ENCODE measurements at regions not wholly inside any gene's neighbourhood (a gene's known extent, or its start where the extent isn't known, plus 50 kb on each side); places are given as distances from the start of the nearest gene placed in this dataset.
"Not testable (repeated sequence)": the region's sequence is repeated elsewhere in the genome, so short reads cannot be mapped to it uniquely, and the experiment has no call there.

GRCh38 chr9:10873999-10874398 is 261.2 kb upstream of the PTPRD start:
- no peak for DNase-seq
- no peak overlapping the region for H3K4me3 Mint-ChIP-seq
- CTCF ChIA-PET, result no interaction called here
- H3K36me3 Mint-ChIP-seq, result no peaks in the 10 kb centered on the region
- peaks cover 16% of the 10 kb centered on the region for H3K9me3 Mint-ChIP-seq
- H3K27ac Mint-ChIP-seq, result no peak overlapping the region
- no peaks in the 10 kb centered on the region for H3K4me1 Mint-ChIP-seq
- H3K27me3 Mint-ChIP-seq, result no peaks in the 10 kb centered on the region

GRCh38 chr9:10875752-10876151 is 262.9 kb upstream of the PTPRD start:
- no peaks in the 10 kb centered on the region for H3K27me3 Mint-ChIP-seq
- H3K9me3 Mint-ChIP-seq, result peaks cover 14% of the 10 kb centered on the region
- H3K4me1 Mint-ChIP-seq, result no peaks in the 10 kb centered on the region
- DNase-seq, result no peak
- no peak overlapping the region for H3K27ac Mint-ChIP-seq
- CTCF ChIA-PET, result no interaction called here
- no peaks in the 10 kb centered on the region for H3K36me3 Mint-ChIP-seq
- H3K4me3 Mint-ChIP-seq, result no peak overlapping the region

- CTCF ChIA-PET, result no interaction called here
- no peaks in the 10 kb centered on the region for H3K4me1 Mint-ChIP-seq
- DNase-seq, result no peak
- no peak overlapping the region for H3K27ac Mint-ChIP-seq
- no peak overlapping the region for H3K4me3 Mint-ChIP-seq
- H3K9me3 Mint-ChIP-seq, result peaks cover 14% of the 10 kb centered on the region
- no peaks in the 10 kb centered on the region for H3K36me3 Mint-ChIP-seq
- no peaks in the 10 kb centered on the region for H3K27me3 Mint-ChIP-seq
These were observed 263.5 kb upstream of the PTPRD start for GRCh38 chr9:10876333-10876732.

- H3K4me1 Mint-ChIP-seq, H3K36me3 Mint-ChIP-seq, DNase-seq, CTCF ChIA-PET, H3K27me3 Mint-ChIP-seq, H3K27ac Mint-ChIP-seq, H3K4me3 Mint-ChIP-seq: not testable (repeated sequence)
- H3K9me3 Mint-ChIP-seq, result peaks cover 15% of the 10 kb centered on the region
These were observed 277.5 kb upstream of the PTPRD start for GRCh38 chr9:10890266-10890665.

- Mint-ChIP-seq H3K36me3 (no peaks in the 10 kb centered on the region), H3K27ac (no peak overlapping the region), H3K4me3 (no peak overlapping the region), H3K27me3 (no peaks in the 10 kb centered on the region), H3K9me3 (peaks cover 12% of the 10 kb centered on the region), H3K4me1 (no peaks in the 10 kb centered on the region)
- CTCF ChIA-PET, result no interaction called here
- no peak for DNase-seq
These were observed 286.7 kb upstream of the PTPRD start for GRCh38 chr9:10899509-10899908.

- no peaks in the 10 kb centered on the region for H3K4me1 Mint-ChIP-seq
- no peak overlapping the region for H3K4me3 Mint-ChIP-seq
- no peak for DNase-seq
- H3K27me3 Mint-ChIP-seq, result no peaks in the 10 kb centered on the region
- no peak overlapping the region for H3K27ac Mint-ChIP-seq
- H3K36me3 Mint-ChIP-seq, result no peaks in the 10 kb centered on the region
- CTCF ChIA-PET, result no interaction called here
- H3K9me3 Mint-ChIP-seq, result peaks cover 9% of the 10 kb centered on the region
These were observed 291.2 kb upstream of the PTPRD start for GRCh38 chr9:10903969-10904368.

- no peaks in the 10 kb centered on the region for H3K27me3 Mint-ChIP-seq
- no peak overlapping the region for H3K27ac Mint-ChIP-seq
- CTCF ChIA-PET, result no interaction called here
- no peaks in the 10 kb centered on the region for H3K4me1 Mint-ChIP-seq
- no peak for DNase-seq
- H3K4me3 Mint-ChIP-seq, result no peak overlapping the region
- H3K36me3 Mint-ChIP-seq, result no peaks in the 10 kb centered on the region
- peaks cover 17% of the 10 kb centered on the region for H3K9me3 Mint-ChIP-seq
These were observed 298.0 kb upstream of the PTPRD start for GRCh38 chr9:10910779-10911178.

- H3K27ac Mint-ChIP-seq, result no peak overlapping the region
- DNase-seq, result no peak
- CTCF ChIA-PET, result interaction anchor here (0.5 kb wide), 1 partner anchor 150 kb away, joined by 3 read pairs; no protein-coding TSS in a partner anchor
- no peaks in the 10 kb centered on the region for H3K4me1 Mint-ChIP-seq
- H3K9me3 Mint-ChIP-seq, result peaks cover 14% of the 10 kb centered on the region
- H3K36me3 Mint-ChIP-seq, result no peaks in the 10 kb centered on the region
- no peaks in the 10 kb centered on the region for H3K27me3 Mint-ChIP-seq
- no peak overlapping the region for H3K4me3 Mint-ChIP-seq
These were observed 298.6 kb upstream of the PTPRD start for GRCh38 chr9:10911373-10911772.

- CTCF ChIA-PET, result interaction anchor here (1.1 kb wide), 1 partner anchor 14 kb away, joined by 3 read pairs; no protein-coding TSS in a partner anchor
These were observed 304.2 kb upstream of the PTPRD start for GRCh38 chr9:10917001-10917400.

GRCh38 chr9:10921671-10922070 is 308.9 kb upstream of the PTPRD start:
- no peaks in the 10 kb centered on the region for H3K27me3 Mint-ChIP-seq
- no peak overlapping the region for H3K4me3 Mint-ChIP-seq
- no peak for DNase-seq
- no peak overlapping the region for H3K27ac Mint-ChIP-seq
- no peaks in the 10 kb centered on the region for H3K36me3 Mint-ChIP-seq
- H3K9me3 Mint-ChIP-seq, result peaks cover 20% of the 10 kb centered on the region
- CTCF ChIA-PET, result no interaction called here
- H3K4me1 Mint-ChIP-seq, result no peaks in the 10 kb centered on the region

More at GRCh38 chr9:10917001-10917400, 304.2 kb upstream of the PTPRD start:
- peaks cover 13% of the 10 kb centered on the region for H3K9me3 Mint-ChIP-seq
- H3K4me3 Mint-ChIP-seq, result no peak overlapping the region
- no peaks in the 10 kb centered on the region for H3K4me1 Mint-ChIP-seq
- no peak overlapping the region for H3K27ac Mint-ChIP-seq
- no peaks in the 10 kb centered on the region for H3K27me3 Mint-ChIP-seq
- no peaks in the 10 kb centered on the region for H3K36me3 Mint-ChIP-seq
- no peak for DNase-seq

GRCh38 chr9:10925896-10926295 is 313.1 kb upstream of the PTPRD start:
- DNase-seq, result no peak
- H3K27ac Mint-ChIP-seq, result no peak overlapping the region
- no peaks in the 10 kb centered on the region for H3K27me3 Mint-ChIP-seq
- no peak overlapping the region for H3K4me3 Mint-ChIP-seq
- no peaks in the 10 kb centered on the region for H3K36me3 Mint-ChIP-seq
- no peaks in the 10 kb centered on the region for H3K4me1 Mint-ChIP-seq
- CTCF ChIA-PET, result no interaction called here
- H3K9me3 Mint-ChIP-seq, result peaks cover 16% of the 10 kb centered on the region

- Mint-ChIP-seq H3K4me3 (no peak overlapping the region), H3K9me3 (peaks cover 6% of the 10 kb centered on the region), H3K27ac (no peak overlapping the region), H3K36me3 (no peaks in the 10 kb centered on the region), H3K27me3 (no peaks in the 10 kb centered on the region), H3K4me1 (no peaks in the 10 kb centered on the region)
- CTCF ChIA-PET, result no interaction called here
- no peak for DNase-seq
These were observed 315.6 kb upstream of the PTPRD start for GRCh38 chr9:10928372-10928771.

- no peaks in the 10 kb centered on the region for H3K4me1 Mint-ChIP-seq
These were observed 317.3 kb upstream of the PTPRD start for GRCh38 chr9:10930081-10930480.

GRCh38 chr9:10946676-10947410 is 334.0 kb upstream of the PTPRD start:
- H3K27me3 Mint-ChIP-seq, result no peaks in the 10 kb centered on the region
- H3K4me3 Mint-ChIP-seq, result no peak overlapping the region
- no peak for DNase-seq
- H3K36me3 Mint-ChIP-seq, result no peaks in the 10 kb centered on the region
- CTCF ChIA-PET, result no interaction called here
- H3K27ac Mint-ChIP-seq, result no peak overlapping the region
- no peaks in the 10 kb centered on the region for H3K4me1 Mint-ChIP-seq
- peaks cover 15% of the 10 kb centered on the region for H3K9me3 Mint-ChIP-seq

More at GRCh38 chr9:10930081-10930480, 317.3 kb upstream of the PTPRD start:
- Mint-ChIP-seq H3K4me3 (no peak overlapping the region), H3K27ac (no peak overlapping the region), H3K27me3 (no peaks in the 10 kb centered on the region), H3K36me3 (no peaks in the 10 kb centered on the region), H3K9me3 (peaks cover 3% of the 10 kb centered on the region)
- no peak for DNase-seq
- CTCF ChIA-PET, result no interaction called here

- no peak for DNase-seq
- H3K27me3 Mint-ChIP-seq, result no peaks in the 10 kb centered on the region
- H3K36me3 Mint-ChIP-seq, result no peaks in the 10 kb centered on the region
- peaks cover 23% of the 10 kb centered on the region for H3K9me3 Mint-ChIP-seq
- H3K27ac Mint-ChIP-seq, result no peak overlapping the region
- H3K4me3 Mint-ChIP-seq, result no peak overlapping the region
- no peaks in the 10 kb centered on the region for H3K4me1 Mint-ChIP-seq
- CTCF ChIA-PET, result no interaction called here
These were observed 345.1 kb upstream of the PTPRD start for GRCh38 chr9:10957878-10958277.

Data from activated naive CD4-positive, alpha-beta T cell treated with anti-CD3 and anti-CD28 coated beads, Interleukin-2, amount 10 ng/mL, durations not matched to agents 7 days and 5 days (primary cell).